HCT116 (cell line): ENCODE measurements at regions not wholly inside any gene's neighbourhood (a gene's known extent, or its start where the extent isn't known, plus 50 kb on each side); places are given as distances from the start of the nearest gene placed in this dataset.

ENCODE experiments used
- CEBPB ChIP-seq: IDR thresholded peaks from 2 replicates; pipeline ENCODE4 v1.6.1; 2012; ENCODE audit warnings: low read depth
- EZH2 ChIP-seq: fragments of 200-600 bp; sonication (generic); IDR thresholded peaks from 2 replicates; pipeline ENCODE4 v1.6.1; 2017; ENCODE audit warnings: antibody characterized with exemption, mixed run types
- EZH2phosphoT487 ChIP-seq: fragments of 200-600 bp; IDR thresholded peaks from 2 replicates; pipeline ENCODE4 v1.6.1; 2018; ENCODE audit warnings: antibody characterized with exemption, borderline replicate concordance
- JUND ChIP-seq: IDR thresholded peaks from 2 replicates; pipeline ENCODE4 v1.6.1; 2012
- POLR2A ChIP-seq: IDR thresholded peaks from 2 replicates; pipeline ENCODE4 v1.7.0; 2011; ENCODE audit warnings: borderline replicate concordance; ENCODE audit not compliant: insufficient read depth, insufficient read length; ENCODE audit errors: extremely low read depth
- RAD21 ChIP-seq: IDR thresholded peaks from 2 replicates; pipeline ENCODE4 v1.6.1; 2012; ENCODE audit warnings: low read depth, mild to moderate bottlenecking
- REST ChIP-seq: IDR thresholded peaks from 2 replicates; pipeline ENCODE4 v1.6.1; 2012; ENCODE audit warnings: low read depth
- SIN3A ChIP-seq: IDR thresholded peaks from 2 replicates; pipeline ENCODE4 v1.6.1; 2012; ENCODE audit warnings: low read depth
- SP1 ChIP-seq: IDR thresholded peaks from 2 replicates; pipeline ENCODE4 v1.6.1; 2012; ENCODE audit warnings: low read depth
- SRF ChIP-seq: IDR thresholded peaks from 2 replicates; pipeline ENCODE4 v1.6.1; 2012; ENCODE audit warnings: low read depth
- TCF7L2 ChIP-seq: IDR thresholded peaks from 2 replicates; pipeline ENCODE4 v1.7.0; 2011; ENCODE audit warnings: borderline replicate concordance, inconsistent platforms; ENCODE audit not compliant: insufficient read depth, insufficient read length; ENCODE audit errors: extremely low read depth
- YY1 ChIP-seq: IDR thresholded peaks from 2 replicates; pipeline ENCODE4 v1.6.1; 2011; ENCODE audit warnings: low read length, low read depth, moderate library complexity, mild to moderate bottlenecking; ENCODE audit not compliant: insufficient replicate concordance; ENCODE audit errors: extremely low read depth
- TF ChIP-seq, protein P1 (sequence below), 3 experiments: fragments of 200-600 bp in 1 of 3; sonication (generic) in 1 of 3; IDR thresholded peaks in 2 of 3; conservative IDR thresholded peaks in 1 of 3; 2 replicates each; pipeline ENCODE4 v1.5.1; 2012 to 2017; ENCODE audit warnings: low read depth in 2 of 3, low read length in 2 of 3, antibody characterized with exemption in 1 of 3, borderline replicate concordance in 1 of 3, control low read depth in 1 of 3, mild to moderate bottlenecking in 1 of 3, mixed read lengths in 1 of 3, mixed run types in 1 of 3, moderate library complexity in 1 of 3; ENCODE audit not compliant: insufficient read depth in 1 of 3
- TF ChIP-seq, protein P2 (sequence below): IDR thresholded peaks from 2 replicates; pipeline ENCODE4 v1.6.1; 2011; ENCODE audit warnings: mild to moderate bottlenecking, low read length, moderate library complexity; ENCODE audit not compliant: insufficient replicate concordance; ENCODE audit errors: extremely low read depth

- no peak for TF ChIP-seq SP1
- TF ChIP-seq, protein P1, sequence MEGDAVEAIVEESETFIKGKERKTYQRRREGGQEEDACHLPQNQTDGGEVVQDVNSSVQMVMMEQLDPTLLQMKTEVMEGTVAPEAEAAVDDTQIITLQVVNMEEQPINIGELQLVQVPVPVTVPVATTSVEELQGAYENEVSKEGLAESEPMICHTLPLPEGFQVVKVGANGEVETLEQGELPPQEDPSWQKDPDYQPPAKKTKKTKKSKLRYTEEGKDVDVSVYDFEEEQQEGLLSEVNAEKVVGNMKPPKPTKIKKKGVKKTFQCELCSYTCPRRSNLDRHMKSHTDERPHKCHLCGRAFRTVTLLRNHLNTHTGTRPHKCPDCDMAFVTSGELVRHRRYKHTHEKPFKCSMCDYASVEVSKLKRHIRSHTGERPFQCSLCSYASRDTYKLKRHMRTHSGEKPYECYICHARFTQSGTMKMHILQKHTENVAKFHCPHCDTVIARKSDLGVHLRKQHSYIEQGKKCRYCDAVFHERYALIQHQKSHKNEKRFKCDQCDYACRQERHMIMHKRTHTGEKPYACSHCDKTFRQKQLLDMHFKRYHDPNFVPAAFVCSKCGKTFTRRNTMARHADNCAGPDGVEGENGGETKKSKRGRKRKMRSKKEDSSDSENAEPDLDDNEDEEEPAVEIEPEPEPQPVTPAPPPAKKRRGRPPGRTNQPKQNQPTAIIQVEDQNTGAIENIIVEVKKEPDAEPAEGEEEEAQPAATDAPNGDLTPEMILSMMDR (IDR thresholded peaks at IDR 0.05 in 2 of 3, conservative IDR thresholded peaks at IDR 0.05 in 1 of 3; ENCODE audit: borderline replicate concordance in 1 of 3, insufficient read depth in 1 of 3, low read depth in 2 of 3, low read length in 2 of 3), result no peak
- TF ChIP-seq EZH2, result no peak
- no peak for TF ChIP-seq SIN3A
- TF ChIP-seq RAD21, result no peak
- TF ChIP-seq EZH2phosphoT487, result no peak
- TF ChIP-seq POLR2A, result no peak
- no peak for TF ChIP-seq TCF7L2
- TF ChIP-seq, protein P2, sequence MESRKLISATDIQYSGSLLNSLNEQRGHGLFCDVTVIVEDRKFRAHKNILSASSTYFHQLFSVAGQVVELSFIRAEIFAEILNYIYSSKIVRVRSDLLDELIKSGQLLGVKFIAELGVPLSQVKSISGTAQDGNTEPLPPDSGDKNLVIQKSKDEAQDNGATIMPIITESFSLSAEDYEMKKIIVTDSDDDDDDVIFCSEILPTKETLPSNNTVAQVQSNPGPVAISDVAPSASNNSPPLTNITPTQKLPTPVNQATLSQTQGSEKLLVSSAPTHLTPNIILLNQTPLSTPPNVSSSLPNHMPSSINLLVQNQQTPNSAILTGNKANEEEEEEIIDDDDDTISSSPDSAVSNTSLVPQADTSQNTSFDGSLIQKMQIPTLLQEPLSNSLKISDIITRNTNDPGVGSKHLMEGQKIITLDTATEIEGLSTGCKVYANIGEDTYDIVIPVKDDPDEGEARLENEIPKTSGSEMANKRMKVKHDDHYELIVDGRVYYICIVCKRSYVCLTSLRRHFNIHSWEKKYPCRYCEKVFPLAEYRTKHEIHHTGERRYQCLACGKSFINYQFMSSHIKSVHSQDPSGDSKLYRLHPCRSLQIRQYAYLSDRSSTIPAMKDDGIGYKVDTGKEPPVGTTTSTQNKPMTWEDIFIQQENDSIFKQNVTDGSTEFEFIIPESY, result no peak
- no peak for TF ChIP-seq YY1
- TF ChIP-seq SRF, result no peak
- no peak for TF ChIP-seq REST
- no peak for TF ChIP-seq CEBPB
- TF ChIP-seq JUND, result no peak
Observed at GRCh38 chr18:60163622-60164021, 209.0 kb downstream of the MC4R start.
